PC-3 (cell line): ENCODE measurements at regions not wholly inside any gene's neighbourhood (a gene's known extent, or its start where the extent isn't known, plus 50 kb on each side); places are given as distances from the start of the nearest gene placed in this dataset.

Experiments used
- EZH2 ChIP-seq: fragments of 300-600 bp; sonication (generic); IDR thresholded peaks from one replicate; pipeline ENCODE4 v1.6.1; 2017; ENCODE audit warnings: antibody characterized with exemption, mild to moderate bottlenecking, low read length; ENCODE audit not compliant: unreplicated experiment
- TF ChIP-seq, protein P1 (sequence below): fragments of 300-600 bp; sonication (generic); conservative IDR thresholded peaks from 2 replicates; pipeline ENCODE4 v1.5.1; 2017; ENCODE audit warnings: antibody characterized with exemption, low read depth, mild to moderate bottlenecking, low read length

GRCh38 chr15:93894438-93895036, 336.8 kb upstream of the MCTP2 start:
- TF ChIP-seq, protein P1, sequence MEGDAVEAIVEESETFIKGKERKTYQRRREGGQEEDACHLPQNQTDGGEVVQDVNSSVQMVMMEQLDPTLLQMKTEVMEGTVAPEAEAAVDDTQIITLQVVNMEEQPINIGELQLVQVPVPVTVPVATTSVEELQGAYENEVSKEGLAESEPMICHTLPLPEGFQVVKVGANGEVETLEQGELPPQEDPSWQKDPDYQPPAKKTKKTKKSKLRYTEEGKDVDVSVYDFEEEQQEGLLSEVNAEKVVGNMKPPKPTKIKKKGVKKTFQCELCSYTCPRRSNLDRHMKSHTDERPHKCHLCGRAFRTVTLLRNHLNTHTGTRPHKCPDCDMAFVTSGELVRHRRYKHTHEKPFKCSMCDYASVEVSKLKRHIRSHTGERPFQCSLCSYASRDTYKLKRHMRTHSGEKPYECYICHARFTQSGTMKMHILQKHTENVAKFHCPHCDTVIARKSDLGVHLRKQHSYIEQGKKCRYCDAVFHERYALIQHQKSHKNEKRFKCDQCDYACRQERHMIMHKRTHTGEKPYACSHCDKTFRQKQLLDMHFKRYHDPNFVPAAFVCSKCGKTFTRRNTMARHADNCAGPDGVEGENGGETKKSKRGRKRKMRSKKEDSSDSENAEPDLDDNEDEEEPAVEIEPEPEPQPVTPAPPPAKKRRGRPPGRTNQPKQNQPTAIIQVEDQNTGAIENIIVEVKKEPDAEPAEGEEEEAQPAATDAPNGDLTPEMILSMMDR = no peak
- TF ChIP-seq EZH2 = no peak
